ENCODE measurements at regions not wholly inside any gene's neighbourhood (a gene's known extent, or its start where the extent isn't known, plus 50 kb on each side); places are given as distances from the start of the nearest gene placed in this dataset.

DNA sequence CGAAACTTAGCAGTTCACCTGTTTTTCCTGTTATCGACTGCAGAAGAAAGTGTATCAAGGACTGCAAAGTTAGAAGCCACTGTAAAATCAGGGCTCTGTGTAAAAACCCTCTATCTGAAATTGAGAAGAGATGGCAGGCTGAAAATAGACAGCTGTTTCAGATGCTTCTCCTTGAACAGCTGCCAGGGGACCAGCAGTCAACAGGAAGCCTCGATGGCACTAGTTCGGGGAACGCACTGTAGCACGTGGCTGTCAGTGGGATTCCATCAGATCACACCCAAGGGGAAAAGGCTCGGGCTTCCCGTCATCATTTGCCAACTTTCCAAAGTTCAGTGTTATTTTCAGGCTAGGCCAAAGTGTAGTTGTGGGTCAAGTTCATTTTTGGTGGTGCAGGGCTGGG, 316.9 kb downstream of the TXNL1 start:
- TF ChIP-seq TAF1 (IDR thresholded peaks at IDR 0.05; ENCODE audit: low read depth, low read length) = no peak
- TF ChIP-seq POLR2A (IDR thresholded peaks at IDR 0.05; ENCODE audit: low read depth, low read length) = no peak
- TF ChIP-seq POLR2AphosphoS5 (IDR thresholded peaks at IDR 0.05; ENCODE audit: low read depth, low read length) = no peak

Measured in GM12891 (cell line).